HepG2 (cell line): ENCODE measurements at regions not wholly inside any gene's neighbourhood (a gene's known extent, or its start where the extent isn't known, plus 50 kb on each side); places are given as distances from the start of the nearest gene placed in this dataset.

Experiments
- ATAC-seq: fragments of 200-7000 bp; cut with Tn5 transposase; 3 replicates; pipeline ENCODE4 v1.9.1; 2020; ENCODE audit warnings: mild to moderate bottlenecking, moderate library complexity
- BruUV-seq: library from RNA; stranded (reverse); fragments of 400-500 nt; replicated peaks from 2 replicates; lab custom pipeline; 2021; lab: Mats Ljungman, UMichigan
- CTCF ChIA-PET: fragments of 300-600 bp; formaldehyde crosslinking; extraction: SDS; loops from one replicate; lab custom pipeline; 2021; ENCODE audit warnings: low total read pairs, inconsistent platforms, low intra/inter-chr PET ratio; lab: Yijun Ruan, JAX
- POLR2A ChIA-PET: fragments of 350-600 bp; sonication (Branson Sonifier 250); formaldehyde crosslinking; loops from one replicate; lab custom pipeline; 2020; ENCODE audit warnings: antibody characterized with exemption, inconsistent platforms; lab: Yijun Ruan, JAX
- DNase-seq: peaks from one replicate; pipeline ENCODE4 v3.0.0-alpha.2; 2015; ENCODE audit warnings: low spot score
- FAIRE-seq: peaks from 3 replicates; lab custom pipeline; 2011; peaks lifted over from hg19 to GRCh38; lab: Jason Lieb, UNC
- H2AFZ ChIP-seq: one replicate; pipeline ENCODE4 v1.6.1; 2011; ENCODE audit warnings: low read length, inconsistent platforms
- H3K27ac ChIP-seq: fragments of 300-600 bp; 3 replicates; pipeline ENCODE4 v1.8.0; 2011; ENCODE audit warnings: mixed run types, mild to moderate bottlenecking, mixed read lengths, low read length, inconsistent platforms; ENCODE audit not compliant: insufficient read depth; ENCODE audit errors: extremely low read length
- H3K27me3 ChIP-seq, 2 experiments: fragments of 200-600 bp in 1 of 2; 2 replicates in 1 of 2; 3 replicates in 1 of 2; pipeline versions ENCODE4 v1.6.0 to v1.8.0; 2011; ENCODE audit warnings: low read length in 2 of 2, mild to moderate bottlenecking in 2 of 2, moderate library complexity in 2 of 2, inconsistent platforms in 1 of 2; ENCODE audit not compliant: insufficient read depth in 2 of 2, control insufficient read depth in 1 of 2
- H3K36me3 ChIP-seq, 2 experiments: fragments of 200-600 bp in 1 of 2; replicated peaks in 1 of 2; 2 replicates in 1 of 2; 3 replicates in 1 of 2; pipeline versions ENCODE4 v1.5.1 to v1.8.0; 2011; ENCODE audit warnings: low read length in 2 of 2, inconsistent platforms in 1 of 2; ENCODE audit not compliant: insufficient read depth in 2 of 2, control insufficient read depth in 1 of 2
- H3K4me1 ChIP-seq: 2 replicates; pipeline ENCODE4 v1.5.1; 2012; ENCODE audit warnings: low read length, inconsistent platforms; ENCODE audit not compliant: insufficient read depth
- H3K4me2 ChIP-seq: 2 replicates; pipeline ENCODE4 v1.6.0; 2011; ENCODE audit warnings: low read depth, low read length, inconsistent platforms
- H3K4me3 ChIP-seq, 3 experiments: fragments of 200-600 bp in 1 of 3; sonication (generic), shearing (Covaris generic) in 1 of 3; replicated peaks in 1 of 3; 2 replicates each; pipeline ENCODE4 v1.5.1; 2011 to 2016; ENCODE audit warnings: low read length in 3 of 3, inconsistent platforms in 2 of 3, low read depth in 2 of 3, mild to moderate bottlenecking in 2 of 3, control low read depth in 1 of 3, mixed read lengths in 1 of 3; ENCODE audit not compliant: insufficient read depth in 1 of 3
- H3K79me2 ChIP-seq: one replicate; pipeline ENCODE4 v1.6.1; 2011; ENCODE audit warnings: low read length, inconsistent platforms; ENCODE audit not compliant: insufficient read depth
- H3K9ac ChIP-seq: 2 replicates; pipeline ENCODE4 v1.6.0; 2011; ENCODE audit warnings: mild to moderate bottlenecking, low read depth, low read length, inconsistent platforms; ENCODE audit not compliant: insufficient read depth
- H3K9me3 ChIP-seq: 2 replicates; pipeline ENCODE4 v1.5.1; 2012; ENCODE audit warnings: mild to moderate bottlenecking, low read length
- H4K20me1 ChIP-seq: 2 replicates; pipeline ENCODE4 v1.6.0; 2011; ENCODE audit warnings: inconsistent platforms, mild to moderate bottlenecking, low read length, moderate library complexity; ENCODE audit not compliant: insufficient read depth
- ATF7-NPFF ChIP-seq: sonication (generic); formaldehyde crosslinking; IDR thresholded peaks from 2 replicates; pipeline ENCODE4 v1.8.1; 2023; ENCODE audit warnings: mild to moderate bottlenecking, low read depth, missing genetic modification reagents, moderate library complexity
- CEBPB ChIP-seq: IDR thresholded peaks from 2 replicates; pipeline ENCODE4 v1.6.1; 2011; ENCODE audit warnings: low read depth, low read length, improper control_type of control experiment, borderline replicate concordance
- MYNN ChIP-seq: sonication (generic); formaldehyde crosslinking; IDR thresholded peaks from 2 replicates; pipeline ENCODE4 v1.4.0; 2020; ENCODE audit warnings: mild to moderate bottlenecking, low read depth, missing genetic modification reagents
- SNAPC2 ChIP-seq: sonication (generic); formaldehyde crosslinking; IDR thresholded peaks from 2 replicates; pipeline ENCODE4 v1.8.1; 2022; ENCODE audit warnings: mild to moderate bottlenecking, missing genetic modification reagents
- TFDP2 ChIP-seq: sonication (generic); formaldehyde crosslinking; IDR thresholded peaks from 2 replicates; pipeline ENCODE4 v1.4.0; 2020; ENCODE audit warnings: missing genetic modification reagents
- ZNF10 ChIP-seq: sonication (generic); formaldehyde crosslinking; IDR thresholded peaks from 2 replicates; pipeline ENCODE4 v1.4.0; 2020; ENCODE audit warnings: mild to moderate bottlenecking, low read depth, missing genetic modification reagents, borderline replicate concordance
- ZNF766 ChIP-seq: sonication (generic); formaldehyde crosslinking; IDR thresholded peaks from 2 replicates; pipeline ENCODE4 v1.5.0; 2020; ENCODE audit warnings: missing genetic modification reagents, borderline replicate concordance
- WGBS: methylation state at CpG from one replicate; pipeline ENCODE4 v1.1.6; 2017; ENCODE audit warnings: low lambda C conversion rate; 5-methylcytosine and 5-hydroxymethylcytosine counted together
- in situ Hi-C: cut with HindIII; loops from 2 replicates; pipeline ENCODE4 v1.10.0; 2017; ENCODE audit warnings: low pct_unique_long_range_greater_than_20kb; ENCODE audit not compliant: extremely low pct_ligation_motif_present
- intact Hi-C: fragments of 100-400 bp; cut with micrococcal nuclease; formaldehyde crosslinking; loops from one replicate; pipeline ENCODE4 v1.10.0; 2022; ENCODE audit not compliant: unreplicated experiment
- TF ChIP-seq, protein P1 (sequence below): sonication (generic); formaldehyde crosslinking; conservative IDR thresholded peaks from 2 replicates; pipeline ENCODE4 v1.4.0; 2020; ENCODE audit warnings: missing genetic modification reagents
- TF ChIP-seq, protein P2 (sequence below): sonication (generic); formaldehyde crosslinking; IDR thresholded peaks from 2 replicates; pipeline ENCODE4 v1.4.0; 2020; ENCODE audit warnings: mild to moderate bottlenecking, missing genetic modification reagents

GRCh38 chr18:25795213-25795612, 295.2 kb downstream of the SS18 start:
- Histone ChIP-seq H3K4me1 (no peaks in the 10 kb centered on the region), H3K27ac (no peak overlapping the region), H2AFZ (no peak overlapping the region), H3K9ac (no peak overlapping the region), H3K79me2 (no peaks in the 10 kb centered on the region), H3K36me3 (no peaks in the 10 kb centered on the region), H3K9me3 (no peaks in the 10 kb centered on the region), H4K20me1 (no peaks in the 10 kb centered on the region), H3K4me3 (no peak overlapping the region), H3K4me2 (no peak overlapping the region), H3K27me3 (no peaks in the 10 kb centered on the region; a peak in 1 of 5 replicates)
- 31% methylated on average over 10 of the region's 10 CpGs for WGBS
- ChIA-PET POLR2A (no interaction called here), CTCF (no interaction called here)
- no TSS peak for BruUV-seq
- DNase-seq (no peak), ATAC-seq (no peak), FAIRE-seq (no peak)
- in situ Hi-C loops (no loop called here), intact Hi-C loops (no loop called here)
- TF ChIP-seq CEBPB, result no peak

GRCh38 chr18:25787276-25787675, 303.1 kb downstream of the SS18 start:
- TF ChIP-seq ZNF766 (CRISPR knock-in tag), result no peak
- Histone ChIP-seq H3K4me2 (no peak overlapping the region), H3K9ac (no peak overlapping the region), H3K79me2 (no peaks in the 10 kb centered on the region), H4K20me1 (no peaks in the 10 kb centered on the region), H3K36me3 (no peaks in the 10 kb centered on the region), H3K9me3 (no peaks in the 10 kb centered on the region), H3K27ac (no peak overlapping the region), H3K4me1 (no peaks in the 10 kb centered on the region), H3K4me3 (no peak overlapping the region), H3K27me3 (no peaks in the 10 kb centered on the region), H2AFZ (no peak overlapping the region)
- ChIA-PET POLR2A (no interaction called here), CTCF (no interaction called here)
- no peak for DNase-seq
- intact Hi-C loops, result no loop called here
- FAIRE-seq, result no peak
- ATAC-seq, result no peak
- BruUV-seq, result no TSS peak
- in situ Hi-C loops, result no loop called here
- 42% methylated on average over 4 of the region's 5 CpGs for whole genome bisulfite sequencing

DNA sequence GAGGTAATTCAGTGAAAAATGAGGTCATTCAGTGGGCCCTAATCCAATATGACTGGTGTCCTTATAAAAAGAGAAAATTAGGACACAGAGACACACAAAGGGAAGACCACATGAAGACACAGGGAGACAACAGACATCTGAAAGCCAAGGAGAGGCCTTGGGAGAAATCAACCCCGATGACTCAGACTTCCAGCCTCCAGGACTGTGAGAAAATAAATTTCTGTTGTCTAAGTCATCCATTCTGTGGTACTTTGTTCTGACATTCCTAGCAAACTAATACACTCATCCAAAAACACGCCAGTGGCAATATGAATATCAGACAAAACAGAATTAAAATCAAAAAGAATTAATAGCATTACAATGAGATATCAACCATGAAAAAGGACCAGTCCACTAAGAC, 303.7 kb downstream of the SS18 start:
- no peak for FAIRE-seq
- POLR2A ChIA-PET, result no interaction called here
- TF ChIP-seq, protein P1, sequence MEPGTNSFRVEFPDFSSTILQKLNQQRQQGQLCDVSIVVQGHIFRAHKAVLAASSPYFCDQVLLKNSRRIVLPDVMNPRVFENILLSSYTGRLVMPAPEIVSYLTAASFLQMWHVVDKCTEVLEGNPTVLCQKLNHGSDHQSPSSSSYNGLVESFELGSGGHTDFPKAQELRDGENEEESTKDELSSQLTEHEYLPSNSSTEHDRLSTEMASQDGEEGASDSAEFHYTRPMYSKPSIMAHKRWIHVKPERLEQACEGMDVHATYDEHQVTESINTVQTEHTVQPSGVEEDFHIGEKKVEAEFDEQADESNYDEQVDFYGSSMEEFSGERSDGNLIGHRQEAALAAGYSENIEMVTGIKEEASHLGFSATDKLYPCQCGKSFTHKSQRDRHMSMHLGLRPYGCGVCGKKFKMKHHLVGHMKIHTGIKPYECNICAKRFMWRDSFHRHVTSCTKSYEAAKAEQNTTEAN (CRISPR knock-in tag), result no peak
- TF ChIP-seq MYNN (no peak), SNAPC2 (CRISPR knock-in tag) (no peak), ATF7-NPFF (CRISPR knock-in tag) (no peak), TFDP2 (CRISPR knock-in tag) (no peak), ZNF10 (CRISPR knock-in tag) (no peak)
- TF ChIP-seq, protein P2, sequence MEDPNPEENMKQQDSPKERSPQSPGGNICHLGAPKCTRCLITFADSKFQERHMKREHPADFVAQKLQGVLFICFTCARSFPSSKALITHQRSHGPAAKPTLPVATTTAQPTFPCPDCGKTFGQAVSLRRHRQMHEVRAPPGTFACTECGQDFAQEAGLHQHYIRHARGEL (CRISPR knock-in tag), result no peak

More for the DNA sequence above, 303.7 kb downstream of the SS18 start:
- H3K36me3 ChIP-seq, result no peaks in the 10 kb centered on the region
- no peak overlapping the region for H2AFZ ChIP-seq
- in situ Hi-C loops, result no loop called here
- ATAC-seq (no peak), DNase-seq (no peak)
- H4K20me1 ChIP-seq, result no peaks in the 10 kb centered on the region
- H3K27me3 ChIP-seq, result no peaks in the 10 kb centered on the region
- H3K4me2 ChIP-seq, result no peak overlapping the region
- H3K4me3 ChIP-seq, result no peak overlapping the region
- H3K27ac ChIP-seq, result no peak overlapping the region
- H3K79me2 ChIP-seq, result no peaks in the 10 kb centered on the region
- H3K4me1 ChIP-seq, result no peaks in the 10 kb centered on the region
- WGBS, result 3% methylated on average over 2 of the region's 2 CpGs
- H3K9me3 ChIP-seq, result no peaks in the 10 kb centered on the region
- intact Hi-C loops, result no loop called here
- no TSS peak for BruUV-seq
- CTCF ChIA-PET, result no interaction called here
- H3K9ac ChIP-seq, result no peak overlapping the region
